ENCODE measurements at regions not wholly inside any gene's neighbourhood (a gene's known extent, or its start where the extent isn't known, plus 50 kb on each side); places are given as distances from the start of the nearest gene placed in this dataset.

DNA sequence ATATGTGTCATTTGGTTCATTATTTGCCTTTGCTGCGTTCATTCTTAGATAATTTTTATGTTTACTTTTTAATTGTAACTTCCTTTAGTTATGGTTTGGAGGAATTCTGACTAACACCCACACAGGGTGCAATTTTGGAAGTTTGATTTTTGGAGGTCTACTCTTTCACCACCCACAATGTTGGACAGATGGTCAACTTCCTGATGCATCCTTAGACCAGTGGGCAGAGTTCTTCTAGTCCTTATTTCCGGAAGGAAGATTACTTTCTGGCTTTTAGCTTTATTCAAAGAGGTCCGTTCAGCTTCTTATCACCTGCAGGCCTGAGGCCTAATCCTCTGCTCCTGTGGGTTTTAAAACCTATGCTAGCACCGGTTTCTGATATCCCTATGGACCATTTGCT, 126.7 kb downstream of the MTX3 start (continued):
- TF ChIP-seq KDM1A (IDR thresholded peaks at IDR 0.05; ENCODE audit: borderline replicate concordance, low read length) = no peak
- TF ChIP-seq, protein P1, sequence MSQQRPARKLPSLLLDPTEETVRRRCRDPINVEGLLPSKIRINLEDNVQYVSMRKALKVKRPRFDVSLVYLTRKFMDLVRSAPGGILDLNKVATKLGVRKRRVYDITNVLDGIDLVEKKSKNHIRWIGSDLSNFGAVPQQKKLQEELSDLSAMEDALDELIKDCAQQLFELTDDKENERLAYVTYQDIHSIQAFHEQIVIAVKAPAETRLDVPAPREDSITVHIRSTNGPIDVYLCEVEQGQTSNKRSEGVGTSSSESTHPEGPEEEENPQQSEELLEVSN (IDR thresholded peaks at IDR 0.05) = no peak
- TF ChIP-seq NANOG (IDR thresholded peaks at IDR 0.05; ENCODE audit: insufficient read depth, low read depth, low read length, poor library complexity, severe bottlenecking) = no peak
- TF ChIP-seq SUZ12 (IDR thresholded peaks at IDR 0.05; ENCODE audit: low read length) = no peak
- TF ChIP-seq YY1 (IDR thresholded peaks at IDR 0.05; ENCODE audit: low read depth, low read length) = no peak
